KBM-7 (cell line): ENCODE measurements at regions not wholly inside any gene's neighbourhood (a gene's known extent, or its start where the extent isn't known, plus 50 kb on each side); places are given as distances from the start of the nearest gene placed in this dataset.
"Not testable (repeated sequence)": the region's sequence is repeated elsewhere in the genome, so short reads cannot be mapped to it uniquely, and the experiment has no call there.

ENCODE experiments used
- DNase-seq: peaks from one replicate; pipeline ENCODE4 v3.0.0-alpha.2; 2015
- in situ Hi-C: fragments of 300-500 bp; cut with MboI; formaldehyde crosslinking; loops from 2 replicates; pipeline ENCODE4 v1.14.3; 2020; ENCODE audit warnings: low sequenced_read_pairs, low pct_unique_long_range_greater_than_20kb, mixed read lengths

- in situ Hi-C loops: no loop called here
- DNase-seq: no peak
Measured at GRCh38 chr3:55252921-55253320, 234.2 kb downstream of the WNT5A start.

- DNase-seq, in situ Hi-C loops: not testable (repeated sequence)
Measured at GRCh38 chr3:55249156-55249555, 237.9 kb downstream of the WNT5A start.

GRCh38 chr3:55247666-55248065 lies 239.4 kb downstream of the WNT5A start:
- in situ Hi-C loops: no loop called here
- DNase-seq: no peak

DNA sequence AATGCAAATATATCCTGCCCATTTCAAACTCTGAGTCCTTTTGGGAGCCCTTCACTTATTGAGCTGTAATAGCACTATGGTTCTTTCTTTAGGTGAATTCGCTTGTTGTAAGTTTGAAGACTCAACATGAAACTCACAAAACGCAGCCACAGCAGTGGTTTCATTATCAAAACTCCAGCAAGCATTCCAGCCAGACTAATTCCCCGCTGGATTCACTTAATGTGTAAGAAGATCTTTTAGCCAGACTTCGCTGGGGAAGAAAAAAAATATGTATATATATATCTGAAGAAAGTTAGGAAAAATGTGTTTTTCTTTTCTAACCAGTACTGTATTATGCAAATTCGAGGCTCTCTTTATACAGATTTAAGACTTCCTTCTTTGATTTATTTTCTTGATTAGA lies 241.1 kb downstream of the WNT5A start:
- in situ Hi-C loops: no loop called here
- DNase-seq: no peak

DNA sequence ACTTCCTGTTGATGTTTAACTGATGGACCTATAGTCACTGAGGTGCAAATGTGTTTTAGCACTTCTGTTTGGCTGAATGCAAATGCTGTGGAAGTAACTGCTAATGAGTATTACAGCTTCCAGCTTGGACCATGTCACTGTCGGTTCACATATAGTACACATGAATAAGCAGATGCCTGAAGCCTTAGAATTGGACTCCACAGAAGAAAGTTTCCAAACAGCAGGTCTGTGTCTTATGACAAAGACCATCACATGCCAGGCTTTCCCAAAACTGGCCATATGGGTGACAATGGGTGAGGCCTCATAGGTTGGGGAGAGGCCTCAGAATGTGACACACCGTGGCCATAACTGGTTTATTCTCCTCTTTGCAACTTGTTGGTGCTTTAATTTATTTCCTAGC lies 241.8 kb downstream of the WNT5A start:
- in situ Hi-C loops: no loop called here

GRCh38 chr3:55244247-55244646 lies 242.9 kb downstream of the WNT5A start:
- no peak for DNase-seq
- in situ Hi-C loops: no loop called here

More for the DNA sequence above, 241.8 kb downstream of the WNT5A start:
- no peak for DNase-seq

DNA sequence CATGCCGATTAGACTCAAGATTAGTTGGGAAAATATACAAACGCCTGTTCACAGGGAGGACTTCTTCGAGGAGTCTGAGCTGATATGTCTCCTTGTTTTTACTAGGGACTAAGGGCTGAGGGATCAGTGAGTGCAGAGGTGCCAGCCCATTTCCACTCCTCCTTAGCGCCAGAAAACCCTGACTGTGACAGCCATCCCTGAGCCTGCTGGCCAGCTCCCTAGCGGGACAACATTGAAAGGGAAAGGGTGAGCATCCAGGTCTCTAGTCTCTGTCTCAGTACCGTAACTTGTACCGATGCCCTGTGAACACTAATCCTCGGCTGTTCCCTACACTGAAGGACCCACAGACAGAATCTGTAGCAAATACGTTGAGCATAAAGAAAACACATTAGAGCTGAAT lies 243.4 kb downstream of the WNT5A start:
- in situ Hi-C loops: no loop called here
- no peak for DNase-seq

DNA sequence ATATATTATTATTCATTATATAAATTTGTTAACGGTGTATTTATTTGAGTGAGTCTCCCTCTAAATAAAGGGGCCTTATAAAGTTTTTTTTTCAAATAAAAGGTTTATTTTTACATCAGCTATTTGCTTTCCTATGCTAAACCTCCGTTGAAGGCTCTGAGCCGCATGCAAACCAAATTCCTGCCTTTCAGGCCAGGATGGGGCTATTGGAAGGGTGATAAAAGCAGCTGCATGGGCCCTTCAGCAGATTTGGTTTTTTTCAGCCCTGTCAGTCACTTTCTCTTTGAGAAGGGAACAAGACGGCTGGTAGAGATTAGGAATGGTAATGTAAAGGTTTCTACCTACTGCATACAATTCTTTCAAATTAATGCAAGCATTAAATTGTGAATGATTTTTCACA lies 244.2 kb downstream of the WNT5A start:
- in situ Hi-C loops: no loop called here
- DNase-seq: no peak

DNA sequence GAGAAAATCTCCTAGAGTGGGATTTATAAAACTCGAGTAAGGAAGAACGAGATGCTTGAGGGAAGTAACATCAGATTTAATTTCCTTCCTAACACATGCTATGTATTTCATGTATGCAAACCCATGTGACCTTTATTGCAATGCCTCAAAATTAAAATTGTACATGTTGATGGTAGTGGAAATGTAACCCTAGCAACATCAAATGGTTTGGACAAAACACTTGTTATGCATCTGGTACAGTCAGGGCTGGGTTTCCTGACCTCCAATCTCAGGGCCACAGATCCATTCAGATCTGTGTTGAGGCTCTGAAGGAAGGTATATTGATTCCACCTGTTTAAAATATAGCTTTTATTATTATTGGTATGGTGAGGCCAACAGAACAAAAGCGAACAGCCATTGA lies 246.0 kb downstream of the WNT5A start:
- DNase-seq: no peak
- in situ Hi-C loops: no loop called here

- in situ Hi-C loops: no loop called here
- no peak for DNase-seq
Measured at GRCh38 chr3:55235416-55235815, 251.7 kb downstream of the WNT5A start.

- DNase-seq: no peak
- in situ Hi-C loops: no loop called here
Measured at GRCh38 chr3:55226696-55227095, 260.4 kb downstream of the WNT5A start.

GRCh38 chr3:55218577-55218976 lies 268.5 kb downstream of the WNT5A start:
- DNase-seq: no peak
- in situ Hi-C loops: no loop called here

- in situ Hi-C loops: no loop called here
- no peak for DNase-seq
Measured at GRCh38 chr3:55207744-55208143, 279.4 kb downstream of the WNT5A start.

GRCh38 chr3:55205990-55206389 lies 278.1 kb upstream of the LRTM1 start:
- in situ Hi-C loops: no loop called here

GRCh38 chr3:55204417-55204816 lies 276.6 kb upstream of the LRTM1 start:
- in situ Hi-C loops: no loop called here
- DNase-seq: no peak

More at GRCh38 chr3:55205990-55206389, 278.1 kb upstream of the LRTM1 start:
- DNase-seq: no peak

GRCh38 chr3:55203546-55203945 lies 275.7 kb upstream of the LRTM1 start:
- in situ Hi-C loops: no loop called here
- no peak for DNase-seq

DNA sequence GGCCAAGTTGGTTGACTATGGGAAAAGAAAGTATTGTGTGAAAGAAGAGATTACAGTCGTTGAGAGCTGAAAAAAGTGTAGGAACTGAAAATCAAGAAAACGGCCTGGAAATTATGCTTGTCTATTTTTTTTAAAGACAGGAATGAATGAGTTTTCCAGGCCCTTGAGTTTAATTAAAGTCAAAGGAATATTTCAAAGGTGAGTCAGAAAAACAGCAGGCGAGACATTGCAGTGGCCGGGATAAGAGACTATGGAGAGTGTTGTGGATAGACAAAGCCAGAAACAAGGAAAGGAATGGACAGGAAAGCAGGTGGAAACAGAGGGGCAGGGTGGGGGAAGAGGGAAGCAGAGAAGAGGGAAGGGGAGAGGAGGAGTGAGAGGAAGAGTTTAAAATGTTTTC lies 275.1 kb upstream of the LRTM1 start:
- in situ Hi-C loops: no loop called here
- no peak for DNase-seq

GRCh38 chr3:55202326-55202725 lies 274.5 kb upstream of the LRTM1 start:
- in situ Hi-C loops: no loop called here
- DNase-seq: no peak

- no peak for DNase-seq
- in situ Hi-C loops: no loop called here
Measured at GRCh38 chr3:55201779-55202178, 273.9 kb upstream of the LRTM1 start.

- DNase-seq: no peak
- in situ Hi-C loops: no loop called here
Measured at GRCh38 chr3:55200906-55201305, 273.0 kb upstream of the LRTM1 start.

DNA sequence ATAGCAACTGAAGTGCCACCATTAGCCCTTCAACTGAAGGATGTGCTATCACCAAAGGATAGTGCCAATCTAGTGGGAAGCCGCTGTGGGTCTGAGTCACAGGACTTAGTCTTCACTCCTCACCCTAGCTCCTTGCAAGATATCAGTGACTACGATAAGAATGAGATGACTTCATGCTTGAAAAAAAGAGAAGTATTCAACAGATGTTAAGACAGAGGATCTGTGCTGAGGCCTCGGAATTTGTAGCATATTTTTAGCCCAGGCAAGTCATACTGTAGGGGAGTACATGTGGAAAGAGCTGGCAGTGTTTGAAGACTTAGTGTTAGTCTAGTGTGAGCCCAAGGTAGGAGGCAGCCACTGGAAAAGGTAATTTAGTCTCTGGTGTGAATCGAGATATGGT lies 270.7 kb upstream of the LRTM1 start:
- in situ Hi-C loops: no loop called here
- no peak for DNase-seq

GRCh38 chr3:55197021-55197420 lies 269.2 kb upstream of the LRTM1 start:
- in situ Hi-C loops: no loop called here
- no peak for DNase-seq
